ENCODE measurements at regions not wholly inside any gene's neighbourhood (a gene's known extent, or its start where the extent isn't known, plus 50 kb on each side); places are given as distances from the start of the nearest gene placed in this dataset.
"Not testable (repeated sequence)": the region's sequence is repeated elsewhere in the genome, so short reads cannot be mapped to it uniquely, and the experiment has no call there.

GRCh38 chr10:38450372-38451057 lies 356.4 kb downstream of the ZNF37A start:
- H3K79me2 ChIP-seq (ENCODE audit: insufficient read depth, low read length); CTCF ChIA-PET (ENCODE audit: low intra/inter-chr PET ratio, low total read pairs); BruUV-seq (replicated peaks); DNase-seq (ENCODE audit: low spot score); POLR2A ChIA-PET; H3K4me1 ChIP-seq (ENCODE audit: insufficient read depth, low read length); H3K9ac ChIP-seq (ENCODE audit: insufficient read depth, low read depth, low read length); intact Hi-C loops (cut with micrococcal nuclease; ENCODE audit: unreplicated experiment); H3K9me3 ChIP-seq (ENCODE audit: low read length); H3K27me3 ChIP-seq (ENCODE audit: control insufficient read depth in 1 of 2, insufficient read depth in 2 of 2, low read length in 2 of 2); H3K36me3 ChIP-seq (replicated peaks in 1 of 2; ENCODE audit: control insufficient read depth in 1 of 2, insufficient read depth in 2 of 2, low read length in 2 of 2); H3K27ac ChIP-seq (ENCODE audit: extremely low read length, insufficient read depth, low read length); in situ Hi-C loops (cut with HindIII; ENCODE audit: extremely low pct_ligation_motif_present, low pct_unique_long_range_greater_than_20kb); H3K4me2 ChIP-seq (ENCODE audit: low read depth, low read length); H3K4me3 ChIP-seq (replicated peaks in 1 of 3; ENCODE audit: insufficient read depth in 1 of 3, low read depth in 2 of 3, low read length in 3 of 3); H2AFZ ChIP-seq (ENCODE audit: low read length); FAIRE-seq; ATAC-seq; H4K20me1 ChIP-seq (ENCODE audit: insufficient read depth, low read length): not testable (repeated sequence)
- 92% methylated on average over 11 of the region's 32 CpGs for WGBS (ENCODE audit: low lambda C conversion rate)
- TF ChIP-seq ZNF18 (CRISPR knock-in tag; IDR thresholded peaks at IDR 0.05; ENCODE audit: insufficient replicate concordance) (peak; percentile 16), PATZ1 (CRISPR knock-in tag; IDR thresholded peaks at IDR 0.05) (peak; percentile 4; the same call in 1 of the 2 replicates)

GRCh38 chr10:38451306-38451967 lies 357.3 kb downstream of the ZNF37A start:
- intact Hi-C loops (cut with micrococcal nuclease; ENCODE audit: unreplicated experiment); H3K4me3 ChIP-seq (replicated peaks in 1 of 3; ENCODE audit: insufficient read depth in 1 of 3, low read depth in 2 of 3, low read length in 3 of 3); BruUV-seq (replicated peaks); H4K20me1 ChIP-seq (ENCODE audit: insufficient read depth, low read length); H2AFZ ChIP-seq (ENCODE audit: low read length); in situ Hi-C loops (cut with HindIII; ENCODE audit: extremely low pct_ligation_motif_present, low pct_unique_long_range_greater_than_20kb); H3K27ac ChIP-seq (ENCODE audit: extremely low read length, insufficient read depth, low read length); H3K9me3 ChIP-seq (ENCODE audit: low read length); H3K4me1 ChIP-seq (ENCODE audit: insufficient read depth, low read length); CTCF ChIA-PET (ENCODE audit: low intra/inter-chr PET ratio, low total read pairs); DNase-seq (ENCODE audit: low spot score); ATAC-seq; FAIRE-seq; H3K4me2 ChIP-seq (ENCODE audit: low read depth, low read length); H3K27me3 ChIP-seq (ENCODE audit: control insufficient read depth in 1 of 2, insufficient read depth in 2 of 2, low read length in 2 of 2); H3K79me2 ChIP-seq (ENCODE audit: insufficient read depth, low read length); H3K36me3 ChIP-seq (replicated peaks in 1 of 2; ENCODE audit: control insufficient read depth in 1 of 2, insufficient read depth in 2 of 2, low read length in 2 of 2); H3K9ac ChIP-seq (ENCODE audit: insufficient read depth, low read depth, low read length); POLR2A ChIA-PET: not testable (repeated sequence)
- 95% methylated on average over 13 of the region's 28 CpGs for WGBS (ENCODE audit: low lambda C conversion rate)

Small RNA genes in the stretch of these regions (small RNA-seq; reads per million reads assigned to genes)
- gene AL117339.3 (ENCODE audit: insufficient read depth in 2 of 3, insufficient read length in 3 of 3, low read depth in 2 of 3, low replicate concordance in 1 of 3), result 0 reads per million in 3 experiments
- 0 reads per million in 3 experiments for gene RNU6-1118P (ENCODE audit: insufficient read depth in 2 of 3, insufficient read length in 3 of 3, low read depth in 2 of 3, low replicate concordance in 1 of 3)

Measured in HepG2 (cell line).